GM12878 (cell line): ENCODE measurements at regions not wholly inside any gene's neighbourhood (a gene's known extent, or its start where the extent isn't known, plus 50 kb on each side); places are given as distances from the start of the nearest gene placed in this dataset.

Experiments used
- ATAC-seq: fragments of 200-7000 bp; cut with Tn5 transposase; 3 replicates; pipeline ENCODE4 v1.9.1; 2020; ENCODE audit warnings: mild to moderate bottlenecking, moderate library complexity
- BruUV-seq: library from RNA; stranded (reverse); fragments of 400-500 nt; replicated peaks from 2 replicates; lab custom pipeline; 2021; lab: Mats Ljungman, UMichigan
- CTCF ChIA-PET: fragments of 300-600 bp; sonication (Branson Sonifier 250); formaldehyde crosslinking; extraction: SDS; loops from one replicate; lab custom pipeline; 2021; ENCODE audit warnings: inconsistent platforms; lab: Yijun Ruan, JAX
- POLR2A ChIA-PET: fragments of 350-600 bp; formaldehyde crosslinking; extraction: SDS; loops from one replicate; lab custom pipeline; 2021; ENCODE audit warnings: inconsistent platforms; lab: Charles Lee
- RAD21 ChIA-PET: fragments of 300-600 bp; sonication (Branson Sonifier 250); formaldehyde crosslinking; loops from one replicate; lab custom pipeline; 2023; ENCODE audit warnings: antibody characterized with exemption; ENCODE audit not compliant: unreplicated experiment; lab: Charles Lee
- SMC1A ChIA-PET: fragments of 300-600 bp; sonication (Branson Sonifier 250); formaldehyde crosslinking; loops from one replicate; lab custom pipeline; 2023; ENCODE audit not compliant: unreplicated experiment, uncharacterized antibody; lab: Charles Lee
- DNase-seq: peaks from one replicate; pipeline ENCODE4 v3.0.0-alpha.2; 2011; ENCODE audit warnings: low read depth, low spot score
- FAIRE-seq: peaks from 3 replicates; lab custom pipeline; 2011; peaks lifted over from hg19 to GRCh38; lab: Jason Lieb, UNC
- H2AFZ ChIP-seq: 2 replicates; pipeline ENCODE4 v1.6.0; 2011; ENCODE audit warnings: low read depth, low read length, control low read depth; ENCODE audit not compliant: control insufficient read depth
- H3K27ac ChIP-seq: 2 replicates; pipeline ENCODE4 v1.5.1; 2011; ENCODE audit warnings: control low read depth; ENCODE audit not compliant: control insufficient read depth, insufficient read depth
- H3K27me3 ChIP-seq, 2 experiments: replicated peaks in 1 of 2; 2 replicates each; pipeline versions ENCODE4 v1.6.0 to v1.6.1; 2011; ENCODE audit warnings: low read length in 1 of 2; ENCODE audit not compliant: control insufficient read depth in 2 of 2, insufficient read depth in 2 of 2
- H3K36me3 ChIP-seq, 2 experiments: 2 replicates each; pipeline ENCODE4 v1.5.1; 2011; ENCODE audit warnings: low read length in 1 of 2; ENCODE audit not compliant: control insufficient read depth in 2 of 2, insufficient read depth in 2 of 2
- H3K4me1 ChIP-seq: 2 replicates; pipeline ENCODE4 v1.6.1; 2011; ENCODE audit warnings: mild to moderate bottlenecking, low read length, moderate library complexity, mixed read lengths; ENCODE audit not compliant: control insufficient read depth, insufficient read depth
- H3K4me2 ChIP-seq: 2 replicates; pipeline ENCODE4 v1.6.0; 2011; ENCODE audit warnings: control low read depth; ENCODE audit not compliant: control insufficient read depth, insufficient read depth
- H3K4me3 ChIP-seq: fragments of 200-600 bp; sonication (generic); 2 replicates; pipeline ENCODE4 v1.5.1; 2016
- H3K79me2 ChIP-seq: 2 replicates; pipeline ENCODE4 v1.6.0; 2011; ENCODE audit warnings: low read length; ENCODE audit not compliant: control insufficient read depth, insufficient read depth
- H3K9ac ChIP-seq: 2 replicates; pipeline ENCODE4 v1.8.0; 2011; ENCODE audit warnings: low read length, control low read depth, mixed read lengths; ENCODE audit not compliant: control insufficient read depth, insufficient read depth
- H3K9me3 ChIP-seq: replicated peaks from 3 replicates; pipeline ENCODE4 v1.5.1; 2011; ENCODE audit warnings: mild to moderate bottlenecking, low read length; ENCODE audit not compliant: control insufficient read depth, insufficient read depth
- H4K20me1 ChIP-seq: 2 replicates; pipeline ENCODE4 v1.6.0; 2011; ENCODE audit not compliant: control insufficient read depth, insufficient read depth
- ATF7 ChIP-seq: fragments of 450-650 bp; IDR thresholded peaks from 2 replicates; pipeline ENCODE4 v1.6.1; 2016; ENCODE audit warnings: low read depth, mild to moderate bottlenecking
- CEBPB ChIP-seq, 2 experiments: fragments of 150-350 bp in 1 of 2; IDR thresholded peaks; 2 replicates each; pipeline ENCODE4 v1.6.1; 2012 to 2014; ENCODE audit warnings: low read depth in 2 of 2, low read length in 2 of 2, borderline replicate concordance in 1 of 2, inconsistent platforms in 1 of 2
- EGR1 ChIP-seq, 2 experiments: IDR thresholded peaks; 1 replicate in 1 of 2; 2 replicates in 1 of 2; pipeline ENCODE4 v1.6.1; 2011 to 2012; ENCODE audit warnings: low read depth in 2 of 2, low read length in 2 of 2, borderline replicate concordance in 1 of 2, mild to moderate bottlenecking in 1 of 2, moderate library complexity in 1 of 2
- JUND ChIP-seq: IDR thresholded peaks from 2 replicates; pipeline ENCODE4 v1.6.1; 2012; ENCODE audit warnings: low read depth, mild to moderate bottlenecking, low read length, improper control_type of control experiment, moderate library complexity
- KAT2A ChIP-seq: conservative IDR thresholded peaks from 2 replicates; pipeline ENCODE4 v1.6.1; 2011; ENCODE audit warnings: low read depth, low read length; ENCODE audit not compliant: control insufficient read depth
- MTA3 ChIP-seq: IDR thresholded peaks from 2 replicates; pipeline ENCODE4 v1.6.1; 2012; ENCODE audit warnings: low read length, inconsistent platforms, borderline replicate concordance
- NFIC ChIP-seq: IDR thresholded peaks from 2 replicates; pipeline ENCODE4 v1.6.1; 2012; ENCODE audit warnings: low read depth, mild to moderate bottlenecking, inconsistent platforms, low read length, moderate library complexity
- NFYA ChIP-seq: IDR thresholded peaks from 2 replicates; pipeline ENCODE4 v1.6.1; 2011; ENCODE audit warnings: low read depth, mild to moderate bottlenecking, low read length, improper control_type of control experiment, borderline replicate concordance
- PAX8 ChIP-seq: fragments of 450-650 bp; IDR thresholded peaks from 2 replicates; pipeline ENCODE4 v1.6.1; 2017; ENCODE audit warnings: mild to moderate bottlenecking, moderate library complexity
- PML ChIP-seq: IDR thresholded peaks from 2 replicates; pipeline ENCODE4 v1.6.1; 2012; ENCODE audit warnings: low read length, inconsistent platforms
- RBBP5 ChIP-seq: fragments of 200-600 bp; sonication (generic); conservative IDR thresholded peaks from 2 replicates; pipeline ENCODE4 v1.6.1; 2016
- RELA ChIP-seq: fragments of 450-650 bp; IDR thresholded peaks from 2 replicates; pipeline ENCODE4 v1.8.0; 2014; ENCODE audit warnings: borderline replicate concordance; ENCODE audit not compliant: partially characterized antibody
- SUPT20H ChIP-seq: IDR thresholded peaks from 2 replicates; pipeline ENCODE4 v1.6.1; 2011; ENCODE audit warnings: low read depth, mild to moderate bottlenecking, low read length, moderate library complexity, borderline replicate concordance; ENCODE audit not compliant: control insufficient read depth
- TAF1 ChIP-seq: IDR thresholded peaks from 2 replicates; pipeline ENCODE4 v1.6.1; 2011; ENCODE audit warnings: mild to moderate bottlenecking, low read depth, low read length, borderline replicate concordance
- ZNF24 ChIP-seq: fragments of 450-650 bp; IDR thresholded peaks from 2 replicates; pipeline ENCODE4 v1.6.1; 2017; ENCODE audit warnings: antibody characterized with exemption, mild to moderate bottlenecking
- WGBS: methylation state at CpG from one replicate; pipeline ENCODE4 v1.1.6; 2016; ENCODE audit warnings: low lambda C conversion rate; ENCODE audit not compliant: insufficient replicate concordance, insufficient coverage; ENCODE audit errors: missing lambda C conversion rate; 5-methylcytosine and 5-hydroxymethylcytosine counted together
- in situ Hi-C: fragments of 300-500 bp; cut with MboI; formaldehyde crosslinking; loops from 9 replicates; pipeline ENCODE4 v1.14.3; 2018; ENCODE audit warnings: mixed read lengths
- intact Hi-C: fragments of 100-400 bp; cut with micrococcal nuclease; formaldehyde crosslinking; loops from one replicate; pipeline ENCODE4 v1.14.2; 2022; ENCODE audit not compliant: unreplicated experiment
- TF ChIP-seq, protein P1 (sequence below): IDR thresholded peaks from 2 replicates; pipeline ENCODE4 v1.6.1; 2012; ENCODE audit warnings: low read depth, low read length, improper control_type of control experiment
- TF ChIP-seq, protein P2 (sequence below): fragments of 450-650 bp; IDR thresholded peaks from 2 replicates; pipeline ENCODE4 v1.6.1; 2017; ENCODE audit warnings: borderline replicate concordance
- TF ChIP-seq, protein P3 (sequence below): fragments of 450-650 bp; IDR thresholded peaks from 2 replicates; pipeline ENCODE4 v1.6.1; 2016; ENCODE audit warnings: mild to moderate bottlenecking
- TF ChIP-seq, protein P4 (sequence below): fragments of 450-650 bp; formaldehyde crosslinking; IDR thresholded peaks from 2 replicates; pipeline ENCODE4 v1.4.0; 2022; ENCODE audit warnings: mild to moderate bottlenecking, moderate library complexity

GRCh38 chr2:238646803-238647202, 201.1 kb upstream of the TWIST2 start (continued):
- TF ChIP-seq EGR1 (IDR thresholded peaks at IDR 0.05; ENCODE audit: borderline replicate concordance in 1 of 2, low read depth in 2 of 2, low read length in 2 of 2) = no peak
- no peak for TF ChIP-seq TAF1
- no peak for TF ChIP-seq RELA
- no peak for TF ChIP-seq RBBP5
- TF ChIP-seq PML = no peak
- no peak for TF ChIP-seq MTA3
- TF ChIP-seq, protein P1, sequence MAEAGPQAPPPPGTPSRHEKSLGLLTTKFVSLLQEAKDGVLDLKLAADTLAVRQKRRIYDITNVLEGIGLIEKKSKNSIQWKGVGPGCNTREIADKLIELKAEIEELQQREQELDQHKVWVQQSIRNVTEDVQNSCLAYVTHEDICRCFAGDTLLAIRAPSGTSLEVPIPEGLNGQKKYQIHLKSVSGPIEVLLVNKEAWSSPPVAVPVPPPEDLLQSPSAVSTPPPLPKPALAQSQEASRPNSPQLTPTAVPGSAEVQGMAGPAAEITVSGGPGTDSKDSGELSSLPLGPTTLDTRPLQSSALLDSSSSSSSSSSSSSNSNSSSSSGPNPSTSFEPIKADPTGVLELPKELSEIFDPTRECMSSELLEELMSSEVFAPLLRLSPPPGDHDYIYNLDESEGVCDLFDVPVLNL = no peak
- TF ChIP-seq KAT2A = no peak

GRCh38 chr2:238649123-238649522, 198.8 kb upstream of the TWIST2 start:
- no peaks in the 10 kb centered on the region for H3K27me3 ChIP-seq
- H3K36me3 ChIP-seq = no peaks in the 10 kb centered on the region
- intact Hi-C loops = no loop called here
- WGBS = 16% methylated on average over 7 of the region's 7 CpGs
- H3K9ac ChIP-seq = no peak overlapping the region
- POLR2A ChIA-PET = interaction anchor here (0.7 kb wide), 1 partner anchor 157 kb away, joined by 3 read pairs; no protein-coding TSS in a partner anchor
- DNase-seq (no peak), FAIRE-seq (no peak), ATAC-seq (no peak)
- in situ Hi-C loops = no loop called here
- RAD21 ChIA-PET = no interaction called here
- H3K9me3 ChIP-seq = no peaks in the 10 kb centered on the region
- H3K4me3 ChIP-seq = no peak overlapping the region
- H3K27ac ChIP-seq = no peak overlapping the region
- no peak overlapping the region for H2AFZ ChIP-seq
- no peaks in the 10 kb centered on the region for H3K79me2 ChIP-seq
- H4K20me1 ChIP-seq = no peaks in the 10 kb centered on the region
- no peak overlapping the region for H3K4me2 ChIP-seq
- SMC1A ChIA-PET = no interaction called here
- H3K4me1 ChIP-seq = no peaks in the 10 kb centered on the region
- CTCF ChIA-PET = no interaction called here
- no TSS peak for BruUV-seq
- TF ChIP-seq JUND = no peak
- TF ChIP-seq ATF7 = no peak
- TF ChIP-seq RELA = no peak
- TF ChIP-seq, protein P2, sequence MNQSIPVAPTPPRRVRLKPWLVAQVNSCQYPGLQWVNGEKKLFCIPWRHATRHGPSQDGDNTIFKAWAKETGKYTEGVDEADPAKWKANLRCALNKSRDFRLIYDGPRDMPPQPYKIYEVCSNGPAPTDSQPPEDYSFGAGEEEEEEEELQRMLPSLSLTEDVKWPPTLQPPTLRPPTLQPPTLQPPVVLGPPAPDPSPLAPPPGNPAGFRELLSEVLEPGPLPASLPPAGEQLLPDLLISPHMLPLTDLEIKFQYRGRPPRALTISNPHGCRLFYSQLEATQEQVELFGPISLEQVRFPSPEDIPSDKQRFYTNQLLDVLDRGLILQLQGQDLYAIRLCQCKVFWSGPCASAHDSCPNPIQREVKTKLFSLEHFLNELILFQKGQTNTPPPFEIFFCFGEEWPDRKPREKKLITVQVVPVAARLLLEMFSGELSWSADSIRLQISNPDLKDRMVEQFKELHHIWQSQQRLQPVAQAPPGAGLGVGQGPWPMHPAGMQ = no peak
- no peak for TF ChIP-seq CEBPB (IDR thresholded peaks at IDR 0.05; ENCODE audit: borderline replicate concordance in 1 of 2, low read depth in 2 of 2, low read length in 2 of 2)
- no peak for TF ChIP-seq SUPT20H
- TF ChIP-seq, protein P3, sequence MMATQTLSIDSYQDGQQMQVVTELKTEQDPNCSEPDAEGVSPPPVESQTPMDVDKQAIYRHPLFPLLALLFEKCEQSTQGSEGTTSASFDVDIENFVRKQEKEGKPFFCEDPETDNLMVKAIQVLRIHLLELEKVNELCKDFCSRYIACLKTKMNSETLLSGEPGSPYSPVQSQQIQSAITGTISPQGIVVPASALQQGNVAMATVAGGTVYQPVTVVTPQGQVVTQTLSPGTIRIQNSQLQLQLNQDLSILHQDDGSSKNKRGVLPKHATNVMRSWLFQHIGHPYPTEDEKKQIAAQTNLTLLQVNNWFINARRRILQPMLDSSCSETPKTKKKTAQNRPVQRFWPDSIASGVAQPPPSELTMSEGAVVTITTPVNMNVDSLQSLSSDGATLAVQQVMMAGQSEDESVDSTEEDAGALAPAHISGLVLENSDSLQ = no peak
- TF ChIP-seq NFIC = no peak
- TF ChIP-seq NFYA = no peak
- TF ChIP-seq, protein P4, sequence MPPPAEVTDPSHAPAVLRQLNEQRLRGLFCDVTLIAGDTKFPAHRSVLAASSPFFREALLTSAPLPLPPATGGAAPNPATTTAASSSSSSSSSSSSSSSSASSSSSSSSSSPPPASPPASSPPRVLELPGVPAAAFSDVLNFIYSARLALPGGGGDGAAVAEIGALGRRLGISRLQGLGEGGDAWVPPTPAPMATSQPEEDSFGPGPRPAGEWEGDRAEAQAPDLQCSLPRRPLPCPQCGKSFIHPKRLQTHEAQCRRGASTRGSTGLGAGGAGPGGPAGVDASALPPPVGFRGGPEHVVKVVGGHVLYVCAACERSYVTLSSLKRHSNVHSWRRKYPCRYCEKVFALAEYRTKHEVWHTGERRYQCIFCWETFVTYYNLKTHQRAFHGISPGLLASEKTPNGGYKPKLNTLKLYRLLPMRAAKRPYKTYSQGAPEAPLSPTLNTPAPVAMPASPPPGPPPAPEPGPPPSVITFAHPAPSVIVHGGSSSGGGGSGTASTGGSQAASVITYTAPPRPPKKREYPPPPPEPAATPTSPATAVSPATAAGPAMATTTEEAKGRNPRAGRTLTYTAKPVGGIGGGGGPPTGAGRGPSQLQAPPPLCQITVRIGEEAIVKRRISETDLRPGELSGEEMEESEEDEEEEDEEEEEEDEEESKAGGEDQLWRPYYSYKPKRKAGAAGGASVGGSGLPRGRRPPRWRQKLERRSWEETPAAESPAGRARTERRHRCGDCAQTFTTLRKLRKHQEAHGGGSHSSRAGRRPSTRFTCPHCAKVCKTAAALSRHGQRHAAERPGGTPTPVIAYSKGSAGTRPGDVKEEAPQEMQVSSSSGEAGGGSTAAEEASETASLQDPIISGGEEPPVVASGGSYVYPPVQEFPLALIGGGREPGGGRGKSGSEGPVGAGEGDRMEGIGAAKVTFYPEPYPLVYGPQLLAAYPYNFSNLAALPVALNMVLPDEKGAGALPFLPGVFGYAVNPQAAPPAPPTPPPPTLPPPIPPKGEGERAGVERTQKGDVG (CRISPR knock-in tag) = no peak
- no peak for TF ChIP-seq PAX8
- no peak for TF ChIP-seq ZNF24
